ENCODE measurements at regions not wholly inside any gene's neighbourhood (a gene's known extent, or its start where the extent isn't known, plus 50 kb on each side); places are given as distances from the start of the nearest gene placed in this dataset.

DNA sequence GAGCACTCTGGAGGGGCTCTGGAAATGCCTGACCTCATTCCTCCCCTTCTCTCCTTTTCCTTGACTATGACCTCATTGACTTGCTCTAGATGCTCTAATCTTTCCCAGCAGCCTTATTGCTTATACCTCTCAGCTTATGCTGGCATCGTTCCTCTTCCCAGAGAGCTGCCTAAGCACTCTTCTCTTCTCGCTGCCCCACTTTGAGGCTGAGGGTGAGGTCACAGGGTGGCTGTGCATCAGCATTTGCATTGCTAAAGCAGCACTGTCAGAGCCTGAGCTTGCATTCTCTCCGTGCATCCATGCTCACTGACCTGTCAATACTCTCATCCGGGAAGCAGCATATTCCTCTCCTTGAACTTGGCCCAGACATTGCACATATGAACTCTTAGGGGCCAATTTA lies 96.4 kb upstream of the NTRK2 start:
- Mint-ChIP-seq H3K4me1 (no peaks in the 10 kb centered on the region), H3K9me3 (no peaks in the 10 kb centered on the region), H3K36me3 (no peaks in the 10 kb centered on the region), H3K4me3 (no peak overlapping the region), H3K27ac (no peak overlapping the region), H3K27me3 (peaks cover 1% of the 10 kb centered on the region)

DNA sequence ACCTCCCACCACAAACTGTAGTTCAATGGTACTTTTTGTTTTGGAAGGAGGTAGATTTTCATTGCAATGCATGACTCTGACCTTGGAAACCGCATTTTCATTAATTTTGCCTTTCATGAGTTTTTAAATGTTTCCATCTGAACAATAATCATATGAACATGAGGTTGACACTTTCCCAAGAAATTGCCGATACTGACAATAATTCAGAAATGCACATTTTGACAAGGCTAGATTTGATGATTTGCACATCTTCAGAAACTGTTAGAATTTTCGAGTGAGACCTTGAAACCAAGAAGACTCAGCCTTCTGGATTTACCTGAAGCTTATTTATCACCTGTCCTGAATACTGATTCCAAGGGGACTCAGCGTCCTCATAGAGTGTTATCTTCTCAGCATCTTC lies 93.8 kb upstream of the NTRK2 start:
- Mint-ChIP-seq H3K4me1 (no peaks in the 10 kb centered on the region), H3K27ac (no peak overlapping the region)

DNA sequence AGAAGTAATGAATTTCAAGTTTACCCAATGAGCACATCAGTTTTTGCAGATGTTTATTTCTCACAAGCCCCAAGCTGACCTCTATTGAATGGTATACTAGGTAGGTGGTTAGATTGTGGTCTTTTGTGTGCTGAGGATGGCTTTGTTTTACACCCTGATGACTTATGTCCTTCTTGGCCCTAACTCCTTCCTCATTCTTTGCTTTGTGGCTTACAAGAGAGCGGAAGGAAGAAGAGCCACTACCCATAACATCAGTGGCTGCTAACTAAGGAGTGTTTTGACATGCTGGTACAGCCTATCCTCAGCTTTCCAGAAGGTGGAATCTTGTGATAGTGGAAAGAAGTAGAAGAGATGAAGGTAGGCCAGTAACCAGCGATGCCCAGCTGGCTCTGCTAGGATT lies 85.7 kb upstream of the NTRK2 start:
- Mint-ChIP-seq H3K4me3 (no peak overlapping the region), H3K36me3 (no peaks in the 10 kb centered on the region), H3K4me1 (no peaks in the 10 kb centered on the region), H3K27me3 (peaks cover 1% of the 10 kb centered on the region), H3K9me3 (no peaks in the 10 kb centered on the region), H3K27ac (no peak overlapping the region)

More for the DNA sequence above, 93.8 kb upstream of the NTRK2 start:
- Mint-ChIP-seq H3K36me3 (no peaks in the 10 kb centered on the region), H3K4me3 (no peak overlapping the region), H3K27me3 (peaks cover 1% of the 10 kb centered on the region), H3K9me3 (no peaks in the 10 kb centered on the region)

DNA sequence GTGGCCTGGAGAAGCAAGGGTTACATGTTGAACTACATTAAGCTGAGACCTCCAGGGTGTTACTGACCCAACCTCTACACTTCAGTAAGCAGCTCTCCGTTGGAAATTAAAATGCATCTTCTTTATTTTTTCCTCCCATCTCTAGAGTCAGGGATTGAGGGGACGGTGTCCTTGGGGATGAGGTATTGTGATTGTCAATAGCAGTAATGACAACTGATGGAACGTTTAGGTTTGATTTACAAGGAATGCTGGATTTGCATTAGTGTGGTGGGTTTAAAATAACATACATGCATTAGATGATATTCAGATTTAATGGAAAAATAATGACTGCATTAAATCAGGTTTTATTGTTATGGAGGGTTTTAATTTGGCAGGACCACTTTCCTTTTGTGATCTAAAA lies 82.9 kb upstream of the NTRK2 start:
- H3K27me3 Mint-ChIP-seq, result peaks cover 4% of the 10 kb centered on the region
- H3K27ac Mint-ChIP-seq, result no peak overlapping the region
- H3K36me3 Mint-ChIP-seq, result no peaks in the 10 kb centered on the region
- no peak overlapping the region for H3K4me3 Mint-ChIP-seq
- no peaks in the 10 kb centered on the region for H3K9me3 Mint-ChIP-seq
- H3K4me1 Mint-ChIP-seq, result no peaks in the 10 kb centered on the region

DNA sequence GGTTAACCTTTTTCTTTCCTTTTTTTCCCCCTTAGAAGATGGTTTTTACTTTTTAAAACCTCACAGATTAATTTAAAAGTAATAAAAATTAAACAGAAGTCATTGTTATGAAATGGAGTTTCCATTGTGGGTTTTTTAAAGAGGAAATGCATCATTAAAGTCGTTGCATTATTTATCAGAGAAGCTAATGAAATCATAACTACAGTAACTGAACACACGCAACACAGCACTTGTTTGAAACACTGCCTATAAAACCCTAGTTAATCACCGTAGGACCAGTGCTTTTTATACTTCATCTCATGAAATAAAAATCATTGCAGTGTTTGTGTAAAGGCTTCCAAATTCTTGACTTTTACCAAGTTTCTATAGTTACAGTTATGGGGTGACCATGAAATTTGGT lies 82.4 kb upstream of the NTRK2 start:
- Mint-ChIP-seq H3K27ac (no peak overlapping the region), H3K4me1 (no peaks in the 10 kb centered on the region), H3K9me3 (no peaks in the 10 kb centered on the region), H3K36me3 (no peaks in the 10 kb centered on the region), H3K27me3 (peaks cover 4% of the 10 kb centered on the region), H3K4me3 (no peak overlapping the region)

DNA sequence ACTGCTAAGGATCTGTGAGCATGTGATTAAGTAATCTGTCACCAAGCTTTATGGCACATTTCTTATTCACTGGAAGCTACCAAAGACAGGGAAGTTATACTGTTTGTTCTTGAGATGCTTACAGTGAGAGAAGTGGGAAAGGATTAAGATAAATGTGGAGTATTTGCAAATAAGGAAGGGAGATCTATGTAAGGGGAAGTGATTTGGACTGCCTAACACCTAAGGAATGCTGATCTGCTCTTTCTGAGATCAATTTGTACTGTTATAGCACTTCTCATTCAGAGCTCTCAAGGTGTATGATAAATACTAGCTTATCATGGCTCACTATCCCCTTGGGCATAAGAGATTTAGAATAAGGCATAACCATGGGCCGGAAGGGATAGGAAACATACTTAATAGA lies 80.0 kb upstream of the NTRK2 start:
- peaks cover 3% of the 10 kb centered on the region for H3K27me3 Mint-ChIP-seq
- no peaks in the 10 kb centered on the region for H3K9me3 Mint-ChIP-seq
- H3K4me3 Mint-ChIP-seq, result no peak overlapping the region
- H3K27ac Mint-ChIP-seq, result no peak overlapping the region
- H3K4me1 Mint-ChIP-seq, result no peaks in the 10 kb centered on the region
- no peaks in the 10 kb centered on the region for H3K36me3 Mint-ChIP-seq

DNA sequence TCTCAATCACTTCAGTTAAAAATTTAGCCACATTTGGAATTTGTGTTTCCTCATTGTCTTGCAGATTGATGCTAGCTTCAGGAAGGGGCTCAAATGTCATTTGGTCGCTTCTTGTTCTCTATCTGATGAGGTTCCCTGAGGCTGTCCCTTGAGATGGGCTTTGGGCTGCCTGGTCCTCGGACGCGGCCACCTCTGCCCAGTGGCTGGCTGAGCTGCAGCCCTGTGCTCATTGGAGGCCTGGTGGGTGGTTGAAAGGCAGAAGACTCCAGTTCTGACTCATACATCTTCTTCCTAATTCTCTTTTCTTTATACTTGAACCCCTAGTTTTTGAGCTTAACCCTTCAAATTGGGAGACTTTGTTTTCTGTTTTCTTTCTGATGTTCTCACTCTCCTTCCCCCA lies 78.8 kb upstream of the NTRK2 start:
- Mint-ChIP-seq H3K9me3 (no peaks in the 10 kb centered on the region), H3K4me3 (no peak overlapping the region), H3K36me3 (no peaks in the 10 kb centered on the region), H3K4me1 (no peaks in the 10 kb centered on the region), H3K27me3 (peaks cover 3% of the 10 kb centered on the region), H3K27ac (no peak overlapping the region)

DNA sequence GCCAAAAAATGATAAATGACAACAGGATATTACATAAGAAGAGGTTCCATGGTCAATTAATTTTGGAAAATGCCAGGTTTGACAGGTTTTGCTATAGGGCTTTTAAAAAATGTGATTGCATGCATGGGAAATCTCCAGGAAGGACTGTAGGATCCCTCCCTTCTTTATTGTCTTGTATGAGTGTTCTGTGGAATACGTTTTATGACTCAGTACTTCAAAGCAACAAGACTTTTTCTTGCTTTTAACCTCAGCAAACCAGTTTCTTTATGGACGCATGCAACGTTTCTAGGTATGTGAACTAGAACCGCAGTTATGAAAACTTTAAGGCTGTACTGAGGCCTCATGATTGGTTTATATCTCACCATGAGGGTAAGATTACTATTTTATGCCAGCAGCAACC lies 76.6 kb upstream of the NTRK2 start:
- H3K36me3 Mint-ChIP-seq, result no peaks in the 10 kb centered on the region
- peaks cover 3% of the 10 kb centered on the region for H3K27me3 Mint-ChIP-seq
- H3K9me3 Mint-ChIP-seq, result peaks cover 7% of the 10 kb centered on the region
- H3K4me1 Mint-ChIP-seq, result no peaks in the 10 kb centered on the region
- H3K27ac Mint-ChIP-seq, result no peak overlapping the region
- no peak overlapping the region for H3K4me3 Mint-ChIP-seq

DNA sequence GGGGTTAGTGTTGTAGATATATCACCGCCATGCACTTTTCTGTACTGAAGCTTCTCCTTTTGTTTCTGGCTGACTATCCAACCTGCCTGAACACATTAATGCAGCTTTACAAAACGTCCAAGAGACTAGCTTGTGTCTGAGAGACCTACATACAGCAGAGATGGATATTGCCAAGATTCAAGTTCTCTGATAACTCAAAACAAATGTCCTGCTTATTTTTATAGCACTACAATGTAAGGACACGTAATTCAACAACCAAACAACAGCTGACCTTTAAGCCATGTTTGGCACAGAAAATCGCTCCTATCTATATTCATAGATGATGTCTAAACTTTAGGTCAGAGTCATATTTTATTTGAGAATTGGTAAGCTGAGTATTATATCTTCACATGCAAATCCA lies 76.2 kb upstream of the NTRK2 start:
- no peak overlapping the region for H3K4me3 Mint-ChIP-seq
- no peak overlapping the region for H3K27ac Mint-ChIP-seq
- peaks cover 3% of the 10 kb centered on the region for H3K27me3 Mint-ChIP-seq
- H3K4me1 Mint-ChIP-seq, result no peaks in the 10 kb centered on the region
- no peaks in the 10 kb centered on the region for H3K36me3 Mint-ChIP-seq
- peaks cover 7% of the 10 kb centered on the region for H3K9me3 Mint-ChIP-seq

DNA sequence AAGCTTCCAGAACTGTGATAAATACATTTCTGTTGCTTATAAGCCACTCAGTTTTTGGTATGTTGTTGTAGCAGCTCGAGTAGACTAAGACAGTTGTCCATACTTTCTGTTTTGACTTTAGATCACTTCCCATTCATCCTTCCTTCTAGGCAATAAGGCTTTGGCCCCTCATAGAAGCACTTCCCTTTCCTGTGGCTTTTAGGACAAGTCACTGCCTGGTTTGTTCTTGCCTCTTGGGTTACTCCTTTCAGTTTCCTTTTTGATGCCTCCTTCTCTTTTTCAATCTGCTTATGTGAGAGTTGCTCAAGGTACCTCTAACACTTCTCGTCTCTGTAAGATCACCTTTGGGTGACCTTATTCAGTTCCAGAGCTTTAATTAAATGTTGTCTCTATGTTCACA lies 72.4 kb upstream of the NTRK2 start:
- H3K36me3 Mint-ChIP-seq, result no peaks in the 10 kb centered on the region
- peaks cover 7% of the 10 kb centered on the region for H3K9me3 Mint-ChIP-seq
- H3K27me3 Mint-ChIP-seq, result no peaks in the 10 kb centered on the region
- H3K4me1 Mint-ChIP-seq, result no peaks in the 10 kb centered on the region
- no peak overlapping the region for H3K27ac Mint-ChIP-seq
- no peak overlapping the region for H3K4me3 Mint-ChIP-seq

DNA sequence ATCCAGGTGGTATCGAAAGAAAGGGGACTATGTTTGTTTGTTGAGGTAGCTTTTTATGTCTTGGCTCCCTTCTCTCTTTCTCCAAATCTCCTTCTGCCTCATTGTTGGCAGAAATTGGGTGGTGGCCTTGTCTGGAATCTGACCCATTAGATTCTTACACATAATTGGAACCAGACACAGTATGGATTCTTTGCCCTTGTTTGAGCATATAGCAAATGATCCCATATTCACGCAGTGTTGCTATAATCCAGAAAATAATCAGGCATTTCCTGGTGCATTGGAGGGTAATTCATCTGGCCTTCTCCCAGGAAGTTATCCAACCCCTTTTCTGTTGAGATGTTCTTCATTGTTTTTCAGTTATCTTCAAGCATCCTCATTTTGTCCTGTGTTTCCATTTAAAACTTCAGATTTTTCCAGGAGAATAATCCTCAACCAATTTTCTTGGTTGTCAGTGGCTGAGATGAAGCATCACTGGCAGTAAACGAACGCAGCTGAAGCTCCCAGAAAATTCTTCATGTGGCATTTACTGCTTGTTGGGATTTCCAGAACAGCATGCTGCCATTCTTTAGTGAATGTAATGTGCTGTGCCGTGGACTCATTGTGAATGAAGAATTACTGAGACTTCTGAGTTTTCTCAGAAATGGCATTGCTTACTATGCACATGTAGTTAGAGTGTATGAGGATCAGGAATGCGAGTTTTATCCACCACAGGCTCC lies 70.5 kb upstream of the NTRK2 start:
- Mint-ChIP-seq H3K4me3 (no peak overlapping the region), H3K4me1 (no peaks in the 10 kb centered on the region), H3K27ac (no peak overlapping the region), H3K9me3 (peaks cover 7% of the 10 kb centered on the region), H3K36me3 (no peaks in the 10 kb centered on the region), H3K27me3 (no peaks in the 10 kb centered on the region)

DNA sequence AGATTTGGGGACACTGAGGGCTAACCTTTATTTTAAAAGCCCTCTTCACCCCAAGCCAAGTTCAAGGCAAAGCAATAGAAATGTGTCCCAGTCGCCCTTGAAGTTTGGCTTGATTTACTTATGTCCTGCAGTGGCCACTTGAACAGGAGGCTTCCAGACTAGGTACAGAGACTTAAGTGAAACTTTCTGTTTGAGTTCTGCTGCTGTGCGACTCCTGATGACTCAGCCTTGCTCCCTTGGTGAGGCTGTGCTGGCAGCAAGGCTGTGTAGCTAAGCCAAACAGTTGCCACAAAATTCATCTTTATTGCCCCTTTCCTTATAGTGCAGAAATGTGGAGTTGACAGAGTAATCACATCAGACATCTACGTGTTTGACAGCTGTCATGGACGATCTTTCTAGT lies 68.8 kb upstream of the NTRK2 start:
- Mint-ChIP-seq H3K36me3 (no peaks in the 10 kb centered on the region), H3K4me1 (no peaks in the 10 kb centered on the region), H3K9me3 (peaks cover 12% of the 10 kb centered on the region), H3K27me3 (no peaks in the 10 kb centered on the region), H3K4me3 (no peak overlapping the region), H3K27ac (no peak overlapping the region)

DNA sequence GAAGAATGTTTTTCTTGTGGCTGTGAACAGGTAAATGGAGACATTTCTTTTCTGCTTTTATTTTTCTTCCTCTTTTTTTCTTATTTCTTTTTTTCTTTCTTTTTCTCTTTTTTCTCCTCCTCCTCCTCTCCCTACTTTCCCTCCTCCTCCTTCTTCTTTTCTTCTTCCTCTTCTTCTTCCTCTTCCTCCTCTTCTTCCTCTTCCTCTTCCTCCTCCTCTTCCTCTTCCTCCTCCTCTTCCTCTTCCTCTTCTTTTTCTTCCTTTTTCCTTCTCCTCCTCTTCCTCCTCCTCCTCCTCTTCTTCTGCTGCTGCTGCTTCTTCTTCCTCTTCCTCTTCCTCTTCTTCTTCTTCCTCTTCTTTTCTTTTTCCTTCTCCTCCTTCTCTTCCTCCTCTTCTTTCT lies 65.3 kb upstream of the NTRK2 start:
- Mint-ChIP-seq H3K36me3 (no peaks in the 10 kb centered on the region), H3K9me3 (peaks cover 5% of the 10 kb centered on the region)

DNA sequence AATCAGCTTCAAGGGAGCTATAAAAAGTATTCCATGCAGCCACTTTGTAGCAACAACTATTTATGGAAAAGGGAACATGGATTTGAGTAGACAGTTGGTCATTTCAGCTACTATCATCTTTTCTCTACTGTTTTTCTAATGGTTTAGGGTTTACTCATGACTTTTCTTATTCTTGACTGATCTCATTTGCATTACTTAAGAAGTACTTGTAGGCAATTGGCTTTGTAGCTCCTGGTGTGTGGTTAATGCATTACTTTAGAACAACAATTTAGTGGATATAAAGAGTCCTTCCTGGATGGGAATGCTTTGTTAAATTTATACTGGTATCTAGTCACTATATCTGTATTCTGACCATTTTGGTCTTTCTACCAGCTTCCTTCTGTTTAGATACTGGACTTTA lies 59.8 kb upstream of the NTRK2 start:
- no peaks in the 10 kb centered on the region for H3K4me1 Mint-ChIP-seq
- no peak overlapping the region for H3K4me3 Mint-ChIP-seq
- H3K27ac Mint-ChIP-seq, result no peak overlapping the region
- peaks cover 3% of the 10 kb centered on the region for H3K9me3 Mint-ChIP-seq
- H3K36me3 Mint-ChIP-seq, result no peaks in the 10 kb centered on the region
- no peaks in the 10 kb centered on the region for H3K27me3 Mint-ChIP-seq

More for the DNA sequence above, 65.3 kb upstream of the NTRK2 start:
- H3K27me3 Mint-ChIP-seq, result no peaks in the 10 kb centered on the region
- H3K4me3 Mint-ChIP-seq, result no peak overlapping the region
- H3K27ac Mint-ChIP-seq, result no peak overlapping the region
- no peaks in the 10 kb centered on the region for H3K4me1 Mint-ChIP-seq

DNA sequence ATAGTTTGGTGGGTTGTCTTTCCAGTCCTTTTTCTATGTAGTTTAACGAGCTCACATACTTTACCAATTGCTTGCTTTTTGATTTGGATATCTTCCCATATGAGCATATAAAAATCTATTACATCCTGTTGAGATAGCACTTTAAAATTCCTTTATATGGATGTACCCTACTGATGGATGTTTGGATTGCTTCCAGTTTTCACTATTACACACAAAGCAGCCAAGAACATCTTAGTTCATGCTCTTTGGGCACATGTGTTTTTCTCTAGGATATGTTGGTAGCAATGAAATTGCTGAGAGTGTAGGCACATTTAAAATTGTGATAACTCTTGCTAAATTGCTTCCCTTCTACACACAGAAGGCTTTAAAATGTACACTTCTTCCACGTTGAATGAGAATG lies 56.1 kb upstream of the NTRK2 start:
- Mint-ChIP-seq H3K4me3 (no peak overlapping the region), H3K27ac (no peak overlapping the region), H3K9me3 (peaks cover 5% of the 10 kb centered on the region), H3K27me3 (no peaks in the 10 kb centered on the region), H3K36me3 (no peaks in the 10 kb centered on the region), H3K4me1 (no peaks in the 10 kb centered on the region)

DNA sequence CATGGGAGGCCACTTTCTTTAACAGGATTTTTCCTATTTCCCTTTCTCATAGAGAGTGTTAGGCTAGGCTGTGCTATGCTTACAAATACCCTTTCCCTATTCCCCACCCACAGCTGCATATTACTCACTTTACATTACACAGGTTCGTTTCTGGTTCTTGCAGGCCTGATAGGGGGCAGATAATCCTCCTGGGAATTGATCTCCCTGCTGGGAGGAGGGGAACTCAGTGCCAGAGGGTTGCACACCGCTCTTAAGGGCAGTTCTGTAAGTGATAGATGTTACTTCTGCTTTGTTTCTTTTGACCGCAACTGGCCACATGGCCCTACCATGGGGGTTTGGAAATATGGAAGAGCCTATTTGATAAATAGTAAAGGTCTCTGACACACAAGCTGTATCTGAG lies 54.0 kb upstream of the NTRK2 start:
- Mint-ChIP-seq H3K27me3 (peaks cover 1% of the 10 kb centered on the region), H3K36me3 (no peaks in the 10 kb centered on the region), H3K9me3 (peaks cover 5% of the 10 kb centered on the region), H3K27ac (no peak overlapping the region), H3K4me3 (no peak overlapping the region), H3K4me1 (no peaks in the 10 kb centered on the region)

DNA sequence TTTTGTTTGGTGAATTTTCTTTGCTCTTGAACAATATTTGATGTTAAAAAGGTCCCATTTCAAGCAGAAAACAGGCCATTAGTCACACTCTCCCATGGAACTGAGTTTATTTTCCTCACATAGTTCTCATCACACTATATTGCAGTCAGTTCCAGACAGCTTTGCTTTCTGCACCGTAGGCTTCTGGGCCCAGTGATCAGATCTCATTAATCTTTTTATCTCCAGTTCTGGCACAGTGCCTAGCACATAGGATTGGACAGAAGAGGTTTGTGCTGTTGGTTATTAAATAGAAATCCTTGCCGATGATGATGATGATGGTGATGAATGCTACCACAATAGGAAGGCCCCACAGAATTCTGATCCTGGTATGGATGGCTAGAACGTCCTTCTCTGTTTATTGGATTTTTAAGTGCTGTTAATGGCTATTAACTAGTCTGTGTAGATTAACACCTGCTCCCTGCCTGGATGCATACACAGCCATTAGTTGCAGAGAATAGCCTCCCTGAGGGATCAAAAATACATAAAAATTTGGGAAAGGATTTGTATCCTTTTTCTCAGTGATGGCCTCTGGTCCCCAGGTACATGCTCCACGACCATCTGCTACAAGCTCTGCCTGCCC lies 52.0 kb upstream of the NTRK2 start:
- Mint-ChIP-seq H3K27me3 (peaks cover 1% of the 10 kb centered on the region), H3K27ac (no peak overlapping the region), H3K4me3 (no peak overlapping the region), H3K4me1 (no peaks in the 10 kb centered on the region), H3K9me3 (peaks cover 5% of the 10 kb centered on the region), H3K36me3 (no peaks in the 10 kb centered on the region)

Data from activated naive CD4-positive, alpha-beta T cell treated with anti-CD3 and anti-CD28 coated beads, Interleukin-2, amount 50 U/mL, for 24 hours (primary cell).